NOMO-1 treated with dmso at 0.1 percent for 144 hours (cell line): ENCODE measurements at regions not wholly inside any gene's neighbourhood (a gene's known extent, or its start where the extent isn't known, plus 50 kb on each side); places are given as distances from the start of the nearest gene placed in this dataset.

Experiments used
- DNase-seq: peaks from one replicate; lab custom pipeline; 2025; ENCODE audit not compliant: unreplicated experiment; lab: John Stamatoyannopoulos, UW

GRCh38 chr5:4215143-4215542 lies 619.5 kb downstream of the IRX1 start:
- DNase-seq, result no peak

GRCh38 chr5:4216142-4216541 lies 620.5 kb downstream of the IRX1 start:
- no peak for DNase-seq

- DNase-seq, result no peak
Observed at GRCh38 chr5:4220016-4220415, 624.4 kb downstream of the IRX1 start.

GRCh38 chr5:4221048-4221447 lies 625.4 kb downstream of the IRX1 start:
- DNase-seq, result no peak

GRCh38 chr5:4222147-4222546 lies 626.5 kb downstream of the IRX1 start:
- DNase-seq, result no peak

GRCh38 chr5:4222821-4223220 lies 627.2 kb downstream of the IRX1 start:
- DNase-seq, result no peak

GRCh38 chr5:4225741-4226140 lies 630.1 kb downstream of the IRX1 start:
- DNase-seq, result no peak

- DNase-seq, result no peak
Observed at GRCh38 chr5:4226565-4226964, 630.9 kb downstream of the IRX1 start.

- DNase-seq, result no peak
Observed at GRCh38 chr5:4228708-4229107, 633.1 kb downstream of the IRX1 start.

- DNase-seq, result no peak
Observed at GRCh38 chr5:4229414-4230292, 634.0 kb downstream of the IRX1 start.

- no peak for DNase-seq
Observed at GRCh38 chr5:4230471-4230785, 634.8 kb downstream of the IRX1 start.

- no peak for DNase-seq
Observed at GRCh38 chr5:4230786-4231641, 635.4 kb downstream of the IRX1 start.

GRCh38 chr5:4232084-4232483 lies 636.5 kb downstream of the IRX1 start:
- no peak for DNase-seq

- DNase-seq, result no peak
Observed at GRCh38 chr5:4233671-4234070, 638.0 kb downstream of the IRX1 start.

- no peak for DNase-seq
Observed at GRCh38 chr5:4243479-4244264, 648.0 kb downstream of the IRX1 start.

- no peak for DNase-seq
Observed at GRCh38 chr5:4244306-4244705, 648.7 kb downstream of the IRX1 start.

- DNase-seq, result no peak
Observed at GRCh38 chr5:4245076-4245475, 649.4 kb downstream of the IRX1 start.

GRCh38 chr5:4245511-4245910 lies 649.9 kb downstream of the IRX1 start:
- DNase-seq, result no peak

- no peak for DNase-seq
Observed at GRCh38 chr5:4246447-4246846, 650.8 kb downstream of the IRX1 start.

- no peak for DNase-seq
Observed at GRCh38 chr5:4250254-4250653, 654.6 kb downstream of the IRX1 start.

GRCh38 chr5:4252385-4252784 lies 656.8 kb downstream of the IRX1 start:
- no peak for DNase-seq
